A673 (cell line): ENCODE measurements at regions not wholly inside any gene's neighbourhood (a gene's known extent, or its start where the extent isn't known, plus 50 kb on each side); places are given as distances from the start of the nearest gene placed in this dataset.

Source experiments
- CTCF ChIP-seq: fragments of 300-800, 200-600 bp; sonication (generic); conservative IDR thresholded peaks from 2 replicates; pipeline ENCODE4 v1.5.1; 2017; ENCODE audit warnings: low read depth, mild to moderate bottlenecking, antibody characterized with exemption, low read length, moderate library complexity, mixed read lengths
- EZH2 ChIP-seq: fragments of 200-600 bp; sonication (generic); IDR thresholded peaks from 2 replicates; pipeline ENCODE4 v1.6.1; 2017; ENCODE audit warnings: borderline replicate concordance, low read depth, mild to moderate bottlenecking, mixed read lengths, antibody characterized with exemption, low read length; ENCODE audit not compliant: poor library complexity, severe bottlenecking

GRCh38 chr1:8076176-8076575 lies 50.1 kb upstream of the ERRFI1 start:
- no peak for TF ChIP-seq CTCF
- no peak for TF ChIP-seq EZH2
